ENCODE measurements at regions not wholly inside any gene's neighbourhood (a gene's known extent, or its start where the extent isn't known, plus 50 kb on each side); places are given as distances from the start of the nearest gene placed in this dataset.

DNA sequence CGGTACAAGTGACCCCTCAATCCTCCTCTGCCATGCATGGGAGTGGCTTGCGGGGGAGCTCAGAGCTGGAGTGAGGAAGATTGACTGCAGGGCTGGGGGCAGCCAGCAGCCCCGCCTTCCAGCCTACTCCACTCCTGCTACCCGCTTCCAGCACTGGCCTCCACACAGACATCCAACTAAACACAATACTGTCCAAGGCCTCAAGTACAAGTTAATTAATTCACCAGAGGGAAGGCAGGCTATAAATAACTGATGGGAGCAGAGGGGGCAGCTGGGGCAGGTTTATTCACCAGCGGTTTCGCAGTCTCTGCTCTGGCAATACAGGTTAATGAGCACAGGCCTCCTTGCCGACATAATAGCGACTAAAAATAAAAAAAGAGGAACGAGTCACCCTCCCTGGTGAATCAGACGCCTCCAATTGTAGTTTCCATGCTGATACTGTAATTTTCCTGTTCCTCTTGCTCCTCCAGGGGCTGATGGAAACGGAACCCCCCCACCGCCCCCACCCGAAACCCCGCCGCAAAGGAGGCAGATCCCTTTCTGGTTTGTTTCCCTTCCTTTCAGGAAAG lies 166.4 kb upstream of the TLE3 start (continued):
- TF ChIP-seq, protein P1, sequence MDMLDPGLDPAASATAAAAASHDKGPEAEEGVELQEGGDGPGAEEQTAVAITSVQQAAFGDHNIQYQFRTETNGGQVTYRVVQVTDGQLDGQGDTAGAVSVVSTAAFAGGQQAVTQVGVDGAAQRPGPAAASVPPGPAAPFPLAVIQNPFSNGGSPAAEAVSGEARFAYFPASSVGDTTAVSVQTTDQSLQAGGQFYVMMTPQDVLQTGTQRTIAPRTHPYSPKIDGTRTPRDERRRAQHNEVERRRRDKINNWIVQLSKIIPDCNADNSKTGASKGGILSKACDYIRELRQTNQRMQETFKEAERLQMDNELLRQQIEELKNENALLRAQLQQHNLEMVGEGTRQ (IDR thresholded peaks at IDR 0.05; ENCODE audit: low read length) = no peak
- no peak for TF ChIP-seq PHF8 (conservative IDR thresholded peaks at IDR 0.05; ENCODE audit: low read depth, low read length)
- no peak for TF ChIP-seq SUZ12 (IDR thresholded peaks at IDR 0.05; ENCODE audit: low read length)
- TF ChIP-seq HDAC2 (IDR thresholded peaks at IDR 0.05; ENCODE audit: borderline replicate concordance in 1 of 2, low read depth in 2 of 2, low read length in 2 of 2) = no peak
- no peak for TF ChIP-seq GABPA (IDR thresholded peaks at IDR 0.05; ENCODE audit: borderline replicate concordance, insufficient read depth, low read length)

Data from H1 (cell line).